SU-DHL-6 (cell line): ENCODE measurements at regions not wholly inside any gene's neighbourhood (a gene's known extent, or its start where the extent isn't known, plus 50 kb on each side); places are given as distances from the start of the nearest gene placed in this dataset.

Experiments
- H2AFZ ChIP-seq: fragments of 200-600 bp; sonication (generic); 2 replicates; pipeline ENCODE4 v1.6.1; 2014; ENCODE audit warnings: low read depth, mild to moderate bottlenecking, moderate library complexity, mixed read lengths, antibody characterized with exemption, low read length; ENCODE audit not compliant: severe bottlenecking
- H3F3A ChIP-seq: fragments of 200-600 bp; shearing (Covaris generic); 2 replicates; pipeline ENCODE4 v1.6.0; 2016; ENCODE audit warnings: antibody characterized with exemption, mild to moderate bottlenecking; ENCODE audit not compliant: insufficient read depth
- H3K27ac ChIP-seq: fragments of 200-600 bp; sonication (generic); 2 replicates; pipeline ENCODE4 v1.5.1; 2016; ENCODE audit warnings: low read depth, mild to moderate bottlenecking, low read length, moderate library complexity, mixed read lengths
- H3K27me3 ChIP-seq: fragments of 200-600 bp; sonication (generic), shearing (Covaris generic); 2 replicates; pipeline ENCODE4 v1.6.0; 2014; ENCODE audit warnings: mild to moderate bottlenecking, low read length
- H3K36me3 ChIP-seq: fragments of 200-600 bp; sonication (generic); 2 replicates; pipeline ENCODE4 v1.6.1; 2014; ENCODE audit warnings: mild to moderate bottlenecking, low read length, mixed read lengths
- H3K4me2 ChIP-seq: fragments of 300-600, 200-600 bp; shearing (Covaris generic), sonication (generic); 2 replicates; pipeline ENCODE4 v1.6.0; 2014; ENCODE audit warnings: low read length, low read depth, mild to moderate bottlenecking; ENCODE audit not compliant: poor library complexity, severe bottlenecking
- H3K4me3 ChIP-seq: fragments of 200-600 bp; sonication (generic); 2 replicates; pipeline ENCODE4 v1.5.1; 2014; ENCODE audit warnings: antibody characterized with exemption, low read length, mild to moderate bottlenecking, mixed read lengths; ENCODE audit not compliant: insufficient read depth, poor library complexity, severe bottlenecking
- H3K79me2 ChIP-seq: fragments of 200-600 bp; sonication (generic); 2 replicates; pipeline ENCODE4 v1.6.1; 2014; ENCODE audit warnings: mild to moderate bottlenecking, low read length, moderate library complexity; ENCODE audit not compliant: insufficient read depth
- H3K9ac ChIP-seq: fragments of 200-600 bp; sonication (generic); 2 replicates; pipeline ENCODE4 v1.7.0; 2014; ENCODE audit warnings: mild to moderate bottlenecking, low read length
- H3K9me2 ChIP-seq: fragments of 200-600 bp; sonication (generic); replicated peaks from 2 replicates; pipeline ENCODE4 v1.6.1; 2014; ENCODE audit warnings: low read length; ENCODE audit not compliant: insufficient read depth
- H3K9me3 ChIP-seq: fragments of 200-600 bp; sonication (generic); 2 replicates; pipeline ENCODE4 v1.6.1; 2014; ENCODE audit warnings: low read length, mixed read lengths; ENCODE audit not compliant: insufficient read depth
- H4K20me1 ChIP-seq: fragments of 200-600 bp; sonication (generic); 2 replicates; pipeline ENCODE4 v1.6.1; 2014; ENCODE audit warnings: low read depth, mild to moderate bottlenecking, antibody characterized with exemption, low read length, moderate library complexity, mixed read lengths
- CTCF ChIP-seq: fragments of 200-600 bp; sonication (generic); IDR thresholded peaks from one replicate; pipeline ENCODE4 v1.5.1; 2017; ENCODE audit warnings: antibody characterized with exemption, mild to moderate bottlenecking, low read length, moderate library complexity; ENCODE audit not compliant: insufficient read depth, poor library complexity, severe bottlenecking
- EZH2phosphoT487 ChIP-seq: fragments of 200-600 bp; sonication (generic), shearing (Covaris generic); conservative IDR thresholded peaks from 2 replicates; pipeline ENCODE4 v1.6.1; 2018; ENCODE audit warnings: mild to moderate bottlenecking, antibody characterized with exemption, low read length, moderate library complexity, mixed read lengths

GRCh38 chr16:51592001-51592501 lies 441.0 kb upstream of the SALL1 start:
- H3F3A ChIP-seq = no peaks in the 10 kb centered on the region

GRCh38 chr16:51591480-51591879 lies 440.4 kb upstream of the SALL1 start:
- Histone ChIP-seq H2AFZ (no peak overlapping the region), H3K27me3 (no peaks in the 10 kb centered on the region), H3K27ac (no peak overlapping the region), H3K9me3 (no peaks in the 10 kb centered on the region), H3K4me2 (no peak overlapping the region), H3K9me2 (no peaks in the 10 kb centered on the region), H3K79me2 (no peaks in the 10 kb centered on the region), H3K9ac (no peak overlapping the region), H3K36me3 (no peaks in the 10 kb centered on the region), H4K20me1 (no peaks in the 10 kb centered on the region), H3K4me3 (no peak overlapping the region), H3F3A (no peaks in the 10 kb centered on the region)
- TF ChIP-seq EZH2phosphoT487 = no peak
- no peak for TF ChIP-seq CTCF

More at GRCh38 chr16:51592001-51592501, 441.0 kb upstream of the SALL1 start:
- Histone ChIP-seq H3K36me3 (no peaks in the 10 kb centered on the region), H2AFZ (no peak overlapping the region), H3K27ac (no peak overlapping the region), H3K79me2 (no peaks in the 10 kb centered on the region), H3K4me3 (no peak overlapping the region), H3K27me3 (no peaks in the 10 kb centered on the region), H4K20me1 (no peaks in the 10 kb centered on the region), H3K9me3 (no peaks in the 10 kb centered on the region), H3K9me2 (no peaks in the 10 kb centered on the region), H3K9ac (no peak overlapping the region), H3K4me2 (no peak overlapping the region)
- TF ChIP-seq CTCF = no peak
- TF ChIP-seq EZH2phosphoT487 = no peak

GRCh38 chr16:51579652-51580360 lies 428.7 kb upstream of the SALL1 start:
- Histone ChIP-seq H3K27me3 (no peaks in the 10 kb centered on the region), H4K20me1 (no peaks in the 10 kb centered on the region), H3K9ac (no peak overlapping the region), H3K79me2 (no peaks in the 10 kb centered on the region), H3K9me3 (no peaks in the 10 kb centered on the region), H3F3A (no peaks in the 10 kb centered on the region), H3K36me3 (no peaks in the 10 kb centered on the region), H3K9me2 (no peaks in the 10 kb centered on the region), H3K4me3 (no peak overlapping the region), H2AFZ (no peak overlapping the region), H3K4me2 (no peak overlapping the region), H3K27ac (no peak overlapping the region)
- TF ChIP-seq EZH2phosphoT487 = no peak
- no peak for TF ChIP-seq CTCF
